ENCODE measurements at regions not wholly inside any gene's neighbourhood (a gene's known extent, or its start where the extent isn't known, plus 50 kb on each side); places are given as distances from the start of the nearest gene placed in this dataset.

- TF ChIP-seq ZBTB33 (IDR thresholded peaks at IDR 0.05; ENCODE audit: extremely low read depth, insufficient replicate concordance, low read length) (no peak), CEBPB (IDR thresholded peaks at IDR 0.05; ENCODE audit: low read depth) (no peak), SP1 (IDR thresholded peaks at IDR 0.05; ENCODE audit: low read depth) (no peak), FOSL1 (IDR thresholded peaks at IDR 0.05; ENCODE audit: low read depth) (no peak), SIN3A (IDR thresholded peaks at IDR 0.05; ENCODE audit: low read depth) (no peak), ELF1 (IDR thresholded peaks at IDR 0.05; ENCODE audit: borderline replicate concordance, low read depth) (no peak)
Observed at GRCh38 chr12:124177276-124177950, 117.5 kb upstream of the RFLNA start (continued).

GRCh38 chr12:124177951-124178316 is 117.0 kb upstream of the RFLNA start:
- ATAC-seq (no peak), DNase-seq (ENCODE audit: low read depth, low spot score) (no peak)
- Histone ChIP-seq H3K4me1 (ENCODE audit: control insufficient read depth in 1 of 2, insufficient read depth in 2 of 2, low read length in 2 of 2) (no peaks in the 10 kb centered on the region), H3K79me2 (ENCODE audit: insufficient read depth, low read length) (no peaks in the 10 kb centered on the region), H3K4me3 (replicated peaks in 1 of 2; ENCODE audit: low read depth in 1 of 2, low read length in 2 of 2) (no peak overlapping the region), H3K9me2 (ENCODE audit: insufficient read depth) (no peaks in the 10 kb centered on the region), H2AFZ (ENCODE audit: low read depth, low read length, poor library complexity, severe bottlenecking) (no peak overlapping the region), H3K9me3 (ENCODE audit: control insufficient read depth in 1 of 2, insufficient read depth in 1 of 2, low read depth in 1 of 2, low read length in 2 of 2) (no peaks in the 10 kb centered on the region), H3K27me3 (ENCODE audit: insufficient read depth, low read length) (no peaks in the 10 kb centered on the region), H3K36me3 (ENCODE audit: control insufficient read depth in 1 of 2, insufficient read depth in 2 of 2, low read length in 2 of 2) (no peaks in the 10 kb centered on the region), H3K9ac (ENCODE audit: low read length) (no peak overlapping the region), H4K20me1 (ENCODE audit: insufficient read depth) (no peaks in the 10 kb centered on the region), H3K4me2 (ENCODE audit: low read length) (no peak overlapping the region), H3K27ac (ENCODE audit: low read depth, low read length) (no peak overlapping the region)
- BruUV-seq (replicated peaks) = no TSS peak
- ChIA-PET RAD21 (ENCODE audit: low non-redundant PET in 1 of 2, low total read pairs in 2 of 2, uncharacterized antibody in 2 of 2, unreplicated experiment in 2 of 2) (no interaction called here), CTCF (no interaction called here), POLR2A (no interaction called here)
- TF ChIP-seq JUND (IDR thresholded peaks at IDR 0.05) = no peak
- TF ChIP-seq MAX (IDR thresholded peaks at IDR 0.05) = no peak
- TF ChIP-seq CBX3 (IDR thresholded peaks at IDR 0.05; ENCODE audit: low read depth) = no peak
- no peak for TF ChIP-seq SIN3A (IDR thresholded peaks at IDR 0.05; ENCODE audit: low read depth)
- TF ChIP-seq ZBTB33 (IDR thresholded peaks at IDR 0.05; ENCODE audit: extremely low read depth, insufficient replicate concordance, low read length) = no peak
- no peak for TF ChIP-seq ZFX (IDR thresholded peaks at IDR 0.05)
- no peak for TF ChIP-seq TCF7L2 (IDR thresholded peaks at IDR 0.05; ENCODE audit: borderline replicate concordance, extremely low read depth, insufficient read depth, insufficient read length)
- TF ChIP-seq EZH2 (IDR thresholded peaks at IDR 0.05) = no peak
- intact Hi-C loops (cut with micrococcal nuclease) = no loop called here
